Smooth muscle cell (in vitro differentiated cells): ENCODE measurements at regions not wholly inside any gene's neighbourhood (a gene's known extent, or its start where the extent isn't known, plus 50 kb on each side); places are given as distances from the start of the nearest gene placed in this dataset.

Experiments used
- DNase-seq: peaks from one replicate; lab custom pipeline; 2025; ENCODE audit not compliant: unreplicated experiment; lab: John Stamatoyannopoulos, UW
- H2AFZ ChIP-seq: fragments of 200-600 bp; sonication (generic); 2 replicates; pipeline ENCODE4 v1.6.0; 2016; ENCODE audit warnings: antibody characterized with exemption, low read depth, mild to moderate bottlenecking
- H3F3A ChIP-seq: fragments of 200-600 bp; sonication (generic); 2 replicates; pipeline ENCODE4 v1.6.0; 2017; ENCODE audit warnings: antibody characterized with exemption, low read depth
- H3K27ac ChIP-seq: fragments of 200-600 bp; sonication (generic); 2 replicates; pipeline ENCODE4 v1.5.1; 2016; ENCODE audit warnings: low read depth, mild to moderate bottlenecking
- H3K27me3 ChIP-seq: fragments of 200-600 bp; sonication (generic); 2 replicates; pipeline ENCODE4 v1.6.1; 2016; ENCODE audit warnings: low read depth, mild to moderate bottlenecking
- H3K36me3 ChIP-seq: fragments of 200-600 bp; sonication (generic); 2 replicates; pipeline ENCODE4 v1.5.1; 2016; ENCODE audit warnings: low read depth
- H3K4me1 ChIP-seq: fragments of 200-600 bp; sonication (generic); 2 replicates; pipeline ENCODE4 v1.5.1; 2016; ENCODE audit warnings: low read depth
- H3K4me2 ChIP-seq: fragments of 200-600 bp; sonication (generic); 2 replicates; pipeline ENCODE4 v1.6.0; 2016; ENCODE audit warnings: mild to moderate bottlenecking
- H3K4me3 ChIP-seq: fragments of 200-600 bp; sonication (generic); 2 replicates; pipeline ENCODE4 v1.5.1; 2016; ENCODE audit warnings: mild to moderate bottlenecking
- H3K79me2 ChIP-seq: fragments of 200-600 bp; sonication (generic); 2 replicates; pipeline ENCODE4 v1.6.0; 2016; ENCODE audit warnings: low read depth, mild to moderate bottlenecking
- H3K9ac ChIP-seq: fragments of 200-600 bp; sonication (generic); 2 replicates; pipeline ENCODE4 v1.6.0; 2016; ENCODE audit warnings: low read depth
- H3K9me3 ChIP-seq: fragments of 200-600 bp; sonication (generic); replicated peaks from 2 replicates; pipeline ENCODE4 v1.5.1; 2016; ENCODE audit warnings: low read depth
- H4K20me1 ChIP-seq: fragments of 200-600 bp; sonication (generic); 2 replicates; pipeline ENCODE4 v1.6.0; 2016; ENCODE audit warnings: low read depth
- WGBS: methylation state at CpG from one replicate; pipeline ENCODE4 v1.1.7; 2016; ENCODE audit warnings: low lambda C conversion rate; 5-methylcytosine and 5-hydroxymethylcytosine counted together
- TF ChIP-seq, protein P1 (sequence below): fragments of 200-600 bp; sonication (generic); IDR thresholded peaks from 2 replicates; pipeline ENCODE4 v1.5.1; 2017; ENCODE audit warnings: borderline replicate concordance, mild to moderate bottlenecking, antibody characterized with exemption; ENCODE audit not compliant: insufficient read depth, poor library complexity, severe bottlenecking

- Histone ChIP-seq H3K27ac (no peak overlapping the region), H3K9ac (no peak overlapping the region), H3K9me3 (no peaks in the 10 kb centered on the region), H3K27me3 (no peaks in the 10 kb centered on the region), H4K20me1 (no peaks in the 10 kb centered on the region), H3K36me3 (no peaks in the 10 kb centered on the region), H3F3A (no peaks in the 10 kb centered on the region), H3K4me1 (no peaks in the 10 kb centered on the region), H3K4me2 (no peak overlapping the region), H2AFZ (no peak overlapping the region), H3K4me3 (no peak overlapping the region), H3K79me2 (no peaks in the 10 kb centered on the region)
- WGBS = 92% methylated on average over 9 of the region's 9 CpGs
- TF ChIP-seq, protein P1, sequence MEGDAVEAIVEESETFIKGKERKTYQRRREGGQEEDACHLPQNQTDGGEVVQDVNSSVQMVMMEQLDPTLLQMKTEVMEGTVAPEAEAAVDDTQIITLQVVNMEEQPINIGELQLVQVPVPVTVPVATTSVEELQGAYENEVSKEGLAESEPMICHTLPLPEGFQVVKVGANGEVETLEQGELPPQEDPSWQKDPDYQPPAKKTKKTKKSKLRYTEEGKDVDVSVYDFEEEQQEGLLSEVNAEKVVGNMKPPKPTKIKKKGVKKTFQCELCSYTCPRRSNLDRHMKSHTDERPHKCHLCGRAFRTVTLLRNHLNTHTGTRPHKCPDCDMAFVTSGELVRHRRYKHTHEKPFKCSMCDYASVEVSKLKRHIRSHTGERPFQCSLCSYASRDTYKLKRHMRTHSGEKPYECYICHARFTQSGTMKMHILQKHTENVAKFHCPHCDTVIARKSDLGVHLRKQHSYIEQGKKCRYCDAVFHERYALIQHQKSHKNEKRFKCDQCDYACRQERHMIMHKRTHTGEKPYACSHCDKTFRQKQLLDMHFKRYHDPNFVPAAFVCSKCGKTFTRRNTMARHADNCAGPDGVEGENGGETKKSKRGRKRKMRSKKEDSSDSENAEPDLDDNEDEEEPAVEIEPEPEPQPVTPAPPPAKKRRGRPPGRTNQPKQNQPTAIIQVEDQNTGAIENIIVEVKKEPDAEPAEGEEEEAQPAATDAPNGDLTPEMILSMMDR = no peak
- DNase-seq = no peak
These were observed 1710.5 kb upstream of the TENM3 start for GRCh38 chr4:180532691-180533090.

DNA sequence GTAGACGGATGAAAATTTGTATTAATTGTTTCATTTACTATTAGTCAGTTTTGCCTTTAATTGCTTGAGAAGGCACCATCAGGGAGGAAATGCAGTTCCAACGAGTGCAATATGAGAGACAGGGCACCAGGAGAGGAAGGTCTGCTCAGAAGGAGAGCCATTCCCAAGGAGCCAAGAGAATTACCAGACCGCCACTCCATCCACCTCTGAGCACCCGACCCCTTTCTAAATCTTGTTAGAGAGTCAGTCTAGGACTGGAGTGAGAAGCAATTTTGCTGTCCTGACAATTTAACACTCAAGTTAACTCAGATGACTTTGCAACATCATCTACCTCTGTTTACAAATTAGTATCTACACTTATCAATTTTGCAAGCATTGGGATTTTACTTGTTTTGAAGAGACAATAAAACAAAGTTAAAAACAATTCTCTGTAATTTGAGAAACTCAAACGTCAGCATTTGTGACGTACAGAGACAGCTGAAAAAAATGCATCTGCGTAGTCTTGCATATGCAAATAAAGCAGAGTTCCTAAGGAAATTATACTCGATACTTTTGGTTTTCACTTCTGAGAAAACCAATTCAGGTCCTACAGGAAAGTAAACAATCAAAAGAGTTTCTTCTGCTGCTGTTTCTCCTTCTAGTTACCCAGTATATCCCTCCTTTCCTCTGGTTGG lies 1704.7 kb upstream of the TENM3 start:
- Histone ChIP-seq H3K27ac (no peak overlapping the region), H4K20me1 (no peaks in the 10 kb centered on the region), H3K4me2 (no peak overlapping the region), H3F3A (no peaks in the 10 kb centered on the region), H2AFZ (no peak overlapping the region), H3K4me1 (peaks cover 12% of the 10 kb centered on the region), H3K9me3 (no peaks in the 10 kb centered on the region), H3K4me3 (no peak overlapping the region), H3K36me3 (no peaks in the 10 kb centered on the region), H3K79me2 (no peaks in the 10 kb centered on the region), H3K9ac (no peak overlapping the region), H3K27me3 (no peaks in the 10 kb centered on the region)
- 71% methylated on average over 8 of the region's 8 CpGs for WGBS
- no peak for DNase-seq
- TF ChIP-seq, protein P1 = no peak

DNA sequence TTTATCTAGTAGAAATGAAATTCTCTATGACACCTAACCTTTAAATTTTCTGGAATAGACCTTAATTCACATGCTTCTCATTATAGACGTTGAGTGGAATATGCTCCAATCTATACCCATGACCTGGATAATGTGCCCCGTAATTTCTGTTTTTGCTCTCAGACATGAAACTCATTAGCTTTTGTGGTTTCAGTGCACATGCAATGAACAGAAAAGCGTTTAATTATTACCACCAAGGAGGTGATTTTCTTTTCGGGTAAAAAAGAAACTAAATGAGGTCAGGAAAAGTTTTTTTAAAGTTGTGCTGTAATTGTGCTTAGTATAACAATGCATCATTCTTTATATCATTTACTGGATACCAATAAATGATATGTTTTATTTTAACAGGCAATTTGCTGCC lies 1703.9 kb upstream of the TENM3 start:
- H3K4me1 ChIP-seq = peaks cover 12% of the 10 kb centered on the region
- no peaks in the 10 kb centered on the region for H3F3A ChIP-seq
- no peak overlapping the region for H2AFZ ChIP-seq
- H3K4me3 ChIP-seq = no peak overlapping the region
- no peak overlapping the region for H3K4me2 ChIP-seq
- 87% methylated on average over 4 of the region's 4 CpGs for WGBS
- H3K27me3 ChIP-seq = no peaks in the 10 kb centered on the region
- no peak for DNase-seq
- no peak overlapping the region for H3K27ac ChIP-seq
- no peak overlapping the region for H3K9ac ChIP-seq
- TF ChIP-seq, protein P1 = no peak
- no peaks in the 10 kb centered on the region for H3K79me2 ChIP-seq
- no peaks in the 10 kb centered on the region for H4K20me1 ChIP-seq
- H3K9me3 ChIP-seq = no peaks in the 10 kb centered on the region
- H3K36me3 ChIP-seq = no peaks in the 10 kb centered on the region

DNA sequence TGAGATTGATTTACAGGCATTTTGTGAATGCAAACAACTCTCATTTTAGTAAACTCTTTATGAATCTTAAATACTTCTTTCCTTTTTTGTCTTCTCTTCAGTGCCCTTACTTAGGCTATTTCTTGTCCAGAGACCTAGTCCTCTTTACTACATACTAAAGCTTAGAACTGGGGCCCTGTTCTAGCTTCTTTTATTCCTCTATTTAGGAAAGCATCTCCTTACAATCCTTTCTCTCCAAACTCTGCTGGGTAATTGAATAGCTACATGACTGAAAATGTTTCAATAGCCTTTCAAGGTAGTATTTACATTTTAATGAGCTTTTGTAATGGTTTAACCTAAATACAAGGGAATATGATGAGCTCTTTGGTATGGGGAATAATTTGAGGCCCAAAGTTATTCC lies 1701.5 kb upstream of the TENM3 start:
- H4K20me1 ChIP-seq = no peaks in the 10 kb centered on the region

More for the DNA sequence above, 1701.5 kb upstream of the TENM3 start:
- Histone ChIP-seq H3F3A (no peaks in the 10 kb centered on the region), H3K4me3 (no peak overlapping the region), H3K4me1 (peaks cover 12% of the 10 kb centered on the region), H3K9me3 (no peaks in the 10 kb centered on the region), H3K27ac (no peak overlapping the region), H3K79me2 (no peaks in the 10 kb centered on the region), H3K4me2 (no peak overlapping the region), H3K27me3 (no peaks in the 10 kb centered on the region), H2AFZ (no peak overlapping the region), H3K36me3 (no peaks in the 10 kb centered on the region), H3K9ac (no peak overlapping the region)
- no peak for DNase-seq
- TF ChIP-seq, protein P1 = no peak
